ENCODE measurements at regions not wholly inside any gene's neighbourhood (a gene's known extent, or its start where the extent isn't known, plus 50 kb on each side); places are given as distances from the start of the nearest gene placed in this dataset.
"Not testable (repeated sequence)": the region's sequence is repeated elsewhere in the genome, so short reads cannot be mapped to it uniquely, and the experiment has no call there.

DNA sequence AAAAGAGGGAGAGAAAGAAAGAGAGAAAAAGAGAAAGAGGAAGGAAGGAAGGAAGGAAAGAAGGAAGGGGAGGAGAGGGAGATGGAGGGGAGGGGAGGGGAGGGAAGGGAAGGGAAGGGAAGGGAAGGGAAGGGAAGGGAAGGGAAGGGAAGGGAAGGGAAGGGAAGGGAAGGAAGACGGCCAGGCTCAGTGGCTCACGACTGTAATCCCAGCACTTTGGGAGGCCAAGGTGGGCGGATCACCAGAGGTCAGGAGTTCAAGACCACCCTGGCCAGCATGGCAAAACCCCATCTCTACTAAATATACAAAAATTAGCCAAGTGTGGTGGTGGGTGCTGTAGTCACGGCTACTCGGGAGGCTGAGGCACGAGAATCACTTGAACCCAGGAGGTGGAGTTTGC is 64.8 kb downstream of the RPS15A start:
- not testable (repeated sequence) for H3K4me1 Mint-ChIP-seq (ENCODE audit: low read depth in 2 of 2); H3K36me3 Mint-ChIP-seq (ENCODE audit: insufficient read depth); H3K27ac Mint-ChIP-seq; H3K4me3 Mint-ChIP-seq; ATAC-seq (replicated peaks); H3K27me3 Mint-ChIP-seq; DNase-seq; H3K9me3 Mint-ChIP-seq

DNA sequence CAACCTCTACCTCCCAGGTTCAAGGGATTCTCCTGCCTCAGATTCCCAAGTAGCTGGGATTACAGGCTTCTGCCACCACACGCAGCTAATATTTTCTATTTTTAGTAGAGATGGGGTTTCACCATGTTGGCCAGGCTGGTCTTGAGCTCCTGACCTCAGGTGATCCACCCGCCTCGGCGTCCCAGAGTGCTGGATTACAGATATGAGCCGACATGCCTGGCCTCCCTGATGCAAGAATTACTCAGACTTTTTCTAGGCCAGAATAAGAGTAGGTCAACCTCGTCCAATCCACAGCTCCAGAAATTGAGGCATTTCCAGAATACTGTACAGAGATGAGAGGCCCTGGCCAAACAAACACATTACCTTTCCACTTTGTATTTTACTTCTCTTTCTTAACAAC is 70.2 kb downstream of the RPS15A start:
- H3K27me3 Mint-ChIP-seq, result not testable (repeated sequence)

DNA sequence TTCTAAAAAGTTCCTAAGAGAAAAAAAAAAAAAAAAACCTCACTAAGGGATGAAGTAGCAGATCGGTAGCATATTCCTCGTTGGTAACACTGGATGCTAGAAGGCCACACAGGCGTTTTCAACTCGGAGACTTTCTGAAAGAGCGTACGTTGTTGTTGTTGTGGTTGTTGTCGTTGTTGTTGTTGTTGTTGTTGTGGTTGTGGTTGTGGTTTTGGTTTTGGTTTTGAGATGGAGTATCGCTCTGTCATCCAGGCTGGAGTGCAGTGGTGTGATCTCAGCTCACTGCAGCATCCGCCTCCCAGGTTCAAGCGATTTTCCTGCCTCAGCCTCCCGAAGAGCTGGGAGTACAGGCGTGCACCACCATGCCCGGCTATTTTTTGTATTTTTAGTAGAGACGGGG is 77.6 kb downstream of the RPS15A start:
- H3K27ac Mint-ChIP-seq; DNase-seq; H3K9me3 Mint-ChIP-seq; H3K4me3 Mint-ChIP-seq; H3K4me1 Mint-ChIP-seq (ENCODE audit: low read depth in 2 of 2); H3K27me3 Mint-ChIP-seq; ATAC-seq (replicated peaks); H3K36me3 Mint-ChIP-seq (ENCODE audit: insufficient read depth): not testable (repeated sequence)

More for the DNA sequence above, 70.2 kb downstream of the RPS15A start:
- not testable (repeated sequence) for DNase-seq; H3K27ac Mint-ChIP-seq; H3K4me1 Mint-ChIP-seq (ENCODE audit: low read depth in 2 of 2); H3K9me3 Mint-ChIP-seq; H3K4me3 Mint-ChIP-seq; H3K36me3 Mint-ChIP-seq (ENCODE audit: insufficient read depth); ATAC-seq (replicated peaks)

DNA sequence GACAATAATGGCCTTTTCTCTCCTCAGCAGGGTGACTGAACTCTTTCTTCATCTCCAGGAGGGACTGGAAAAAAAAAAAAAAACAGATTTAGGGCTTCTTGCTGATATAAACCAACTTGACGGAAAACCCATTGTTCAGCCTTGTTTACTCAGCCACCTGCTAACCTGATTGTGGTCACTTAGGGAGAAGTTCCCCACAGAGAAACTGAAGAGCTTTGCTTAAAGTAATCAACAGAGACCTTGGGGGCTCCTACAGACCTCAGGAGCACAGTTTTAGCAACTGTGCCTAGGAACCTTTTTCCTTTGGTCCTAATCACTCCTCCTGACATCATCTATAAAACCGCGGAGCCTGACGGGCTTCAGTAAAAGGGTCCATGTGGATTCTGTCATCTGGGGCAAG is 79.5 kb downstream of the RPS15A start:
- not testable (repeated sequence) for H3K36me3 Mint-ChIP-seq (ENCODE audit: insufficient read depth); H3K9me3 Mint-ChIP-seq; H3K4me3 Mint-ChIP-seq

DNA sequence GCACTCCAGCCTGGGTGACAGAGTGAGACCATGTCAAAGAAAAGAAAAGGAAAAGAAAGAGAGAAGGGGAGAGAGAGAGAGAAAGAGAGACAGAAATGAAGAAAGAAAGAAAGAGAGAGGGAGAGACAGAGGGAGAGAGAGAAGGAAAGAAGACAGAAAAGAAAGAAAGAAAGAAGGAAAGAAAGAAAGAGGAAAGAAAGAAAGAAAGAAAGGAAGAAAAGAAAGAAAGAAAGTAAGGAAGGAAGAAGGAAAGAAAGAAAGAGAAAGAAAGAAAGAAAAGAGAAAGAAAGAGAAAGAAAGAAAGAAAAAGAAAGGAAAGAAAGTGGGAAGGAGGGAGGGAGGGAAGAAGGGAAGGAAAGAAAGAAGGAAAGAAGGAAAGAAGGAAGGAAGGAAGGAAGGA is 88.9 kb downstream of the RPS15A start:
- not testable (repeated sequence) for DNase-seq; ATAC-seq (replicated peaks); H3K9me3 Mint-ChIP-seq; H3K27me3 Mint-ChIP-seq; H3K4me1 Mint-ChIP-seq (ENCODE audit: low read depth in 2 of 2); H3K36me3 Mint-ChIP-seq (ENCODE audit: insufficient read depth); H3K4me3 Mint-ChIP-seq; H3K27ac Mint-ChIP-seq

More for the DNA sequence above, 79.5 kb downstream of the RPS15A start:
- peak; percentile 14 for ATAC-seq (replicated peaks)
- not testable (repeated sequence) for DNase-seq; H3K27ac Mint-ChIP-seq; H3K27me3 Mint-ChIP-seq; H3K4me1 Mint-ChIP-seq (ENCODE audit: low read depth in 2 of 2)

DNA sequence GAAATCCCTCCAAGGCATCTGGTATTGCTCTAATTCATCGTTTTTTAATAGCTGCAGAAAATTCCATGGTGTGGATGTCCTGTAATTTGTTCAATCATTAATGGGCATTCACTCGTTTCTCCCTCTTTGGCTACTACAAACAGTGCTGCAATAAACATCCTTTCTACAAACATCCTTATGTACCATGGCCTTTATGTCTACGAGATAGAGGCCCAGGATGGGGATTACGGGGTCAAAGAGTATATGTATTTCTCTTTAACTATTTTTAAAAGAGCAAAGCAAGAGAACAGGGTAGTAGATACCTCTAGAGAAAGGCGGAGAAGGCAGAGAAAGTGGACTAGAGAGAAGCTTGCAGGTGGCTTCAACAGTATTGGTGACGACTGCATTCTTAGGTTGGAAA is 94.1 kb downstream of the RPS15A start:
- not testable (repeated sequence) for DNase-seq; H3K4me3 Mint-ChIP-seq; H3K27me3 Mint-ChIP-seq; H3K36me3 Mint-ChIP-seq (ENCODE audit: insufficient read depth); H3K9me3 Mint-ChIP-seq; ATAC-seq (replicated peaks); H3K27ac Mint-ChIP-seq; H3K4me1 Mint-ChIP-seq (ENCODE audit: low read depth in 2 of 2)

DNA sequence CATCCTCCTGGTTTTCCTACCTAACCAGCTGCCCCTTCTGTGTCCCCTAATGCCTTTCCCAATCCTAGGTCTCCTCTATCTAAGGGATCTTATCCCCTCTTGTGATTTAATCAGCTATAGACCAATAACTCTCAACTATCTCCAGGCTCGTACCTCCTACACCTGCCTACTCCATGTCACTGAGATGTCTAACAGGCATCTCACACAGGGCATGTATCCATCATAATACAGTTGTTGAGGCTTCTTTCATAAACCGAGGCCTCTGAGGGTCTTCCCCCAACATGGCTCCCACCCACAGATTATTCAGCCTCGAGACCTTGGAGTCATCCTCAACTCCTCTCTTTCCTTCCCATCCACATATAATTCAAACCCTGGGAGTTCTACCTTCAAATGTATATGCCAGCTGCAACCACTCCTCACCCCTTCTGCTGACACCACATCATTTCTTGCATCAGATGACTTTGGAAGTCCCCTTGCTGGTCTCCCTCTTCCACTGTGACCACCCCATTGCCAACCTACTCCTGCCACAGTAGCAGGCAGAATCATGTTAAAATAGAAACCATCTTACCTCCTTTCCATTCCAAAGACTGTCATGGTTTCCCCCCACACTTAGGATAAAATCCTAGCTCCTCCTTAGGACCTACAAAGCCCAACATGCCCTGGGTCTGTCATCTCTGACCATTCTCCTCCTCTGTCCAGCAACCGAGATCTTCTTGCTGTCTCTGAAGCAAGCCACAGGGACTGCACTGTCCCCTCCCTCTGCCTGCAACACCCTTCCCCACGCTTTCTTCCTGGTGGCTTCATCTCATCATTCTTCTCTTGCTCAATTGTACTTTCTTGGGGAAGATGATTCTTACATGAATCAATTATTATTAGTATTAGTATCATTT is 103.8 kb downstream of the RPS15A start:
- DNase-seq; H3K36me3 Mint-ChIP-seq (ENCODE audit: insufficient read depth); H3K27ac Mint-ChIP-seq; H3K27me3 Mint-ChIP-seq; H3K9me3 Mint-ChIP-seq; H3K4me1 Mint-ChIP-seq (ENCODE audit: low read depth in 2 of 2); ATAC-seq (replicated peaks); H3K4me3 Mint-ChIP-seq: not testable (repeated sequence)

DNA sequence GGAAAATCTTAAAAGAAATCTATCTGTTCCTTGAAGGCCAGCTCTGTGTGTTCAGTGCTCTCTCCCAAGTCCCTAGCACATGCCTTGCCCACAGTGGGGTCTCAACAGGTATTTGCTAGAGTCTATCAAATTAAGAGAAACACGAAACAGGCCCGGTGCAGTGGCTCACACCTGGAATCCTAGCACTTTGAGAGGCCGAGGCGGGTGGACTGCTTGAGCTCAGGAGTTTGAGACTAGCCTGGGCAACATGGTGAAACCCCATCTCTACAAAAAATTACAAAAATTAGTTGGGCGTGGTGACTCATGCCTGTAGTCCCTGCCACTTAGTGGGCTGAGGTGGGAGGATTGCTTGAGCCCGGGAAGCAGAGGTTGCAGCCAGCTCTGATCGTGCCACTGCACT is 83.9 kb upstream of the NOMO2 start:
- H3K36me3 Mint-ChIP-seq (ENCODE audit: insufficient read depth); H3K9me3 Mint-ChIP-seq; H3K27me3 Mint-ChIP-seq; DNase-seq; ATAC-seq (replicated peaks); H3K27ac Mint-ChIP-seq; H3K4me3 Mint-ChIP-seq; H3K4me1 Mint-ChIP-seq (ENCODE audit: low read depth in 2 of 2): not testable (repeated sequence)

DNA sequence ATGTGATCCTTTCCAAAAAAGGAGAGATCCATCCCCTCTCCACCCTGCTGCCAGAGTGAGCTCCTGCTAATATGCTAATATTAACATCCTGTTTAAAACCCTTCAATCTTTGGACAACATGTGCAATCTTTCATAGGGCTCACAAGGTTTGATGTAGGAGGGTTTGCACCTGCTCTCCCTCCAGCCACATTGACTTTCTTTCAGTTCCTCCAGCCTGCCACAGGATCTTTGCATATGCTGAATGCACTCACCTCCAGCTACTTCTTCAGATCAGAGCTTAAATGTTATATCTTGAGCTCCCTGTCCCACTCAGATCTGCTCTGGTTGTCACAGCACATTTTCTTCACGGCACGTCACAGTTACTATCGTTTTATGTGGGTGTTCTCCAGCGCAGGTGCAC is 75.0 kb upstream of the NOMO2 start:
- ATAC-seq (replicated peaks); H3K9me3 Mint-ChIP-seq; H3K4me1 Mint-ChIP-seq (ENCODE audit: low read depth in 2 of 2): not testable (repeated sequence)

DNA sequence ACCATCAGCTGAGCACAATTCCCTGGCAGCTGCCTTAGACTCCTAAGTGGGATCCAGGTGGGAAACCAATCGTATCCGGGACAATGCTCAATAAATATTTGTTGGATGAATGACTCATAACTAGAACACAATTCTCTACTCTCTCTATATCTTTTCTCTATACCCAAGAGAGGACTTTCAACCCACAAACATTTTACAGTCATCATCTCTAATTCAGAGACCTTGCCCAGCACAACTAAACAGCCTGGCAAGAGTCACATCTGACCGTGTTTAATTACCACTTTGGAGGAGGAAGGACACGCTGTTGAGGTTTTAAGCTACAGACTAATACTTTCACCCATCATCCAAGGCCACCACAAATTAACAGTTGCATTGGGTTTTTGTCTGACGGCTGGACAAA is 74.3 kb upstream of the NOMO2 start:
- not testable (repeated sequence) for H3K36me3 Mint-ChIP-seq (ENCODE audit: insufficient read depth); DNase-seq; ATAC-seq (replicated peaks); H3K27ac Mint-ChIP-seq; H3K27me3 Mint-ChIP-seq; H3K4me3 Mint-ChIP-seq; H3K9me3 Mint-ChIP-seq; H3K4me1 Mint-ChIP-seq (ENCODE audit: low read depth in 2 of 2)

More for the DNA sequence above, 75.0 kb upstream of the NOMO2 start:
- H3K27ac Mint-ChIP-seq; H3K27me3 Mint-ChIP-seq; H3K4me3 Mint-ChIP-seq; H3K36me3 Mint-ChIP-seq (ENCODE audit: insufficient read depth); DNase-seq: not testable (repeated sequence)

DNA sequence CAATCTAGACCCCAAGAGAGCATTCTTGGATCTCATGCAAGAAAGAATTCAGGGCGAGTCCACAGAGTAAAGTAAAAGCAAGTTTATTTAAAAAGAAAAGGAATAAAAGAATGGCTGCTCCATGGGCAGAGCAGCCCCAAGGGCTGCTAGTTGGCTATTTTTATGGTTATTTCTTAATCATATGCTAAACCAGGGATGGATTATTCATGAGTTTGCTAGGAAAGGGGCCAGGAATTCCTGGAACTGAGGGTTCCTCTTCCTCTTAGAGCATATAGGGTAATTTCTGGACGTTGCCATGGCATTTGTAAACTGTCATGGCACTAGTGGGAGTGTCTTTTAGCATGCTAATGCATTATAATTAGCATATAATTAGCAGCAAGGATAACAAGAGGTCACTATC is 73.1 kb upstream of the NOMO2 start:
- H3K27ac Mint-ChIP-seq; H3K4me1 Mint-ChIP-seq (ENCODE audit: low read depth in 2 of 2); H3K27me3 Mint-ChIP-seq; DNase-seq; H3K9me3 Mint-ChIP-seq; H3K36me3 Mint-ChIP-seq (ENCODE audit: insufficient read depth); ATAC-seq (replicated peaks); H3K4me3 Mint-ChIP-seq: not testable (repeated sequence)

DNA sequence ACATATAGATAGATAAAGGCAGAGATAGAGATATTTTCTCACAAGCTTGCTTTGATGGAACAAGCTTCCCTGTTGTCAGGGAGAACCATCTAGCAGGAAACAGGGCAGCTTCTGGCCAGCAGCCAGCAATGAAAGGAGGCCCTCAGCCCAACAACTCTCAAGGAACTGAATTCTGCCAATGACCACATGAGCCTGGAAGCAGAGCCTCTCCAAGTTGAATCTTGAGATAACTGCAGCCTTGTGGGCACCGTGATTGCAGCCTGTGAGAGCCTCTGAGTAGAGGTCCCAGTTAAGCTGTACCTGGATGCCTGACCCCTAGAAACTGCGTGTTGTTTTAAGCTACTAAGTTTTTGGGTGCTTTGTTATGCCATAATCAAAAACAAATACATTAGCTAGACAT is 69.8 kb upstream of the NOMO2 start:
- not testable (repeated sequence) for DNase-seq; H3K27ac Mint-ChIP-seq; H3K4me1 Mint-ChIP-seq (ENCODE audit: low read depth in 2 of 2); H3K4me3 Mint-ChIP-seq; H3K9me3 Mint-ChIP-seq; H3K36me3 Mint-ChIP-seq (ENCODE audit: insufficient read depth); ATAC-seq (replicated peaks); H3K27me3 Mint-ChIP-seq

DNA sequence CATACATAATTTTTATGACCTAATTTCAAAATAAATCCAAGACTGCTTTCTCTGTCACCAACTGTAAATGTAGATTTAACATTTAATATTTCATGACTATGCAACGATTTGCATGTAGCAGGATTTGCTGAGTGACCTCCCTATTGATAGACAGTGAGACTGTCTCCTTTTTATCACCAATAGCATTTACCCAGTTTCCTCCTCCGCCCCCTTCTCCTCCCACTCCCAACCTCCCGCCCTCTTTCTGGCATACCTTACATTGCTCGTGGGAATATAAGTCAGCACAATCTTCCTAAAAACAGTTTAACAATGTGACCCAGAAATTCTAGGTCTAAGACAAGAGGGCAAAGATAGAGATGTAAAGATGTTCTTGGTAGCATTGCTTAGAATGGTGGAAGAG is 55.1 kb upstream of the NOMO2 start:
- H3K4me1 Mint-ChIP-seq (ENCODE audit: low read depth in 2 of 2); H3K27ac Mint-ChIP-seq; ATAC-seq (replicated peaks); DNase-seq; H3K9me3 Mint-ChIP-seq; H3K36me3 Mint-ChIP-seq (ENCODE audit: insufficient read depth); H3K4me3 Mint-ChIP-seq: not testable (repeated sequence)
- peaks cover 5 to 21% of the 10 kb centered on the region in 2 donors for H3K27me3 Mint-ChIP-seq

DNA sequence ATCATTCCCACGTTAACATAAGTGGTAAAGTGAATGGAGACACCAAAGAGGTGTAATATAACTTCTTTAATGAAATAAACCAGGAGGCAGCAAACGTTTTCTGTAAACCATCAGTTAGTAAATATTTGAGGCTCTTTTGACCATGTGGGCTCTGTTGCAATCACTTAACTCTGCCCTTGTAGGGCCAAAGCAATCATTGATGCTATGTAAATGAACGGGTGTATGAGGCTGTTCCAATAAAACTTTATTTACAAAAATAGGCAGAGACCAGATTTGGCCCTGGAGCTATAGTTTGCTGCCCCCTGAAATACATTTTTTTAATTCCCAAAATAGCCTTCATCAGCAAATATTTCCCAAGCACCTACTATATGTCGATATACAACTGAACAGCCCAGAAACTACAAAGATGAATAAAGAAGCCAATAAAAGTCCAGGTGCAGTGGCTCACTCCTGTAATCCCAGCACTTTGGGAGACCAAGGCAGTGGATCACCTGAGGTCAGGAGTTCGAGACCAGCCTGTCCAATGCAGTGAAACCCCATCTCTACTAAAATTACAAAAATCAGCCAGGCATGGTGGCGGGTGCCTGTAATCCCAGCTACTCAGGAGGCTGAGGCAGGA is 54.3 kb upstream of the NOMO2 start:
- H3K27me3 Mint-ChIP-seq, result peaks cover 5 to 21% of the 10 kb centered on the region in 2 donors
- not testable (repeated sequence) for H3K9me3 Mint-ChIP-seq

More for the DNA sequence above, 54.3 kb upstream of the NOMO2 start:
- H3K36me3 Mint-ChIP-seq (ENCODE audit: insufficient read depth); H3K4me1 Mint-ChIP-seq (ENCODE audit: low read depth in 2 of 2); H3K4me3 Mint-ChIP-seq; DNase-seq; ATAC-seq (replicated peaks); H3K27ac Mint-ChIP-seq: not testable (repeated sequence)

Measured in effector memory CD8-positive, alpha-beta T cell (primary cell).